ENCODE measurements at regions not wholly inside any gene's neighbourhood (a gene's known extent, or its start where the extent isn't known, plus 50 kb on each side); places are given as distances from the start of the nearest gene placed in this dataset.

- H3K23ac ChIP-seq (ENCODE audit: insufficient read length, low read depth, low read length): no peak overlapping the region
- no peak overlapping the region for H2BK15ac ChIP-seq (ENCODE audit: low read depth, low read length)
- no peaks in the 10 kb centered on the region for H3K27me3 ChIP-seq (ENCODE audit: insufficient read depth, low read length)
- H2AK5ac ChIP-seq (ENCODE audit: insufficient read length, low read length): no peak overlapping the region
- Mint-ChIP-seq H3K27me3 (ENCODE audit: low read depth) (peaks cover 12% of the 10 kb centered on the region), H3K4me1 (no peaks in the 10 kb centered on the region), H3K9me3 (peaks cover 9 to 10% of the 10 kb centered on the region in 2 experiments), H3K36me3 (ENCODE audit: insufficient read depth in 1 of 3, low read depth in 3 of 3) (peaks cover 0 to 6% (median 2%) of the 10 kb centered on the region in 3 experiments; a peak in 2 of 7 replicates), H3K4me3 (no peak overlapping the region), H3K27ac (no peak overlapping the region)
- H4K8ac ChIP-seq (replicated peaks; ENCODE audit: insufficient read length, low read depth, low read length): no peak overlapping the region
- H4K91ac ChIP-seq (ENCODE audit: insufficient read length, low read depth, low read length): no peak overlapping the region
- no peak overlapping the region for H3K4me2 ChIP-seq (ENCODE audit: insufficient read depth, insufficient read length, low read length)
- no peak overlapping the region for H4K5ac ChIP-seq (ENCODE audit: insufficient read length, low read depth, low read length)
- no peaks in the 10 kb centered on the region for H3K79me2 ChIP-seq (ENCODE audit: insufficient read depth, low read length)
- H3K23me2 ChIP-seq (ENCODE audit: insufficient read length, low read depth, low read length, poor library complexity, severe bottlenecking): no peaks in the 10 kb centered on the region
- no peak overlapping the region for H2AFZ ChIP-seq (ENCODE audit: low read length)
- H2BK20ac ChIP-seq (ENCODE audit: low read depth, low read length, poor library complexity, severe bottlenecking): no peak overlapping the region
- no peak overlapping the region for H3K56ac ChIP-seq (ENCODE audit: insufficient read length, low read depth, low read length)
- no peak overlapping the region for H3K27ac ChIP-seq (ENCODE audit: insufficient read length, low read depth, low read length)
- H3K9ac ChIP-seq (ENCODE audit: extremely low read depth, insufficient read length, low read length): no peak overlapping the region
- TF ChIP-seq CTCF (conservative IDR thresholded peaks at IDR 0.05): no peak
- H3K4ac ChIP-seq (ENCODE audit: low read depth, low read length): no peak overlapping the region
- no peak for DNase-seq
- H3K79me1 ChIP-seq (ENCODE audit: insufficient read depth, low read depth, low read length, poor library complexity, severe bottlenecking): no peaks in the 10 kb centered on the region
- H3K14ac ChIP-seq (ENCODE audit: insufficient read depth, low read length): no peak overlapping the region
- H2BK120ac ChIP-seq (ENCODE audit: low read depth, low read length, poor library complexity, severe bottlenecking): no peak overlapping the region
- H3T11ph ChIP-seq (ENCODE audit: low read length): no peak overlapping the region
- no peak overlapping the region for H3K18ac ChIP-seq (ENCODE audit: insufficient read length, low read depth, low read length)
- no peaks in the 10 kb centered on the region for H3K9me3 ChIP-seq (ENCODE audit: control insufficient read depth, low read depth, low read length)
- H2BK12ac ChIP-seq (ENCODE audit: insufficient read length, low read depth, low read length): no peak overlapping the region
- no peaks in the 10 kb centered on the region for H3K4me1 ChIP-seq (ENCODE audit: insufficient read depth, low read length)
- no peaks in the 10 kb centered on the region for H4K20me1 ChIP-seq (ENCODE audit: control insufficient read depth, insufficient read depth, insufficient read length)
- no CpG with 5 or more reads among the region's 1 CpG for WGBS (ENCODE audit: extremely low coverage, insufficient read length, low lambda C conversion rate)
- no peak overlapping the region for H2BK5ac ChIP-seq (ENCODE audit: insufficient read length, low read length)
Measured at GRCh38 chr9:97793067-97793466, 60.0 kb upstream of the FOXE1 start.
